HG02642 (cell line): ENCODE measurements at regions not wholly inside any gene's neighbourhood (a gene's known extent, or its start where the extent isn't known, plus 50 kb on each side); places are given as distances from the start of the nearest gene placed in this dataset.
"Not testable (repeated sequence)": the region's sequence is repeated elsewhere in the genome, so short reads cannot be mapped to it uniquely, and the experiment has no call there.

Experiments used
- ATAC-seq: cut with Tn5 transposase; IDR thresholded peaks from one replicate; pipeline ENCODE4 v1.9.1; 2021; ENCODE audit warnings: mild to moderate bottlenecking; ENCODE audit not compliant: unreplicated experiment, poor library complexity

- no peak for ATAC-seq
Measured at GRCh38 chr13:85148009-85148408, 651.2 kb downstream of the SLITRK6 start.

- ATAC-seq: no peak
Measured at GRCh38 chr13:85142351-85142927, 656.8 kb downstream of the SLITRK6 start.

- ATAC-seq: no peak
Measured at GRCh38 chr13:85141401-85141800, 657.8 kb downstream of the SLITRK6 start.

- no peak for ATAC-seq
Measured at GRCh38 chr13:85140192-85140591, 659.0 kb downstream of the SLITRK6 start.

GRCh38 chr13:85137516-85137915, 661.7 kb downstream of the SLITRK6 start:
- ATAC-seq: no peak

- ATAC-seq: no peak
Measured at GRCh38 chr13:85132986-85133385, 666.2 kb downstream of the SLITRK6 start.

- not testable (repeated sequence) for ATAC-seq
Measured at GRCh38 chr13:85123501-85123900, 675.7 kb downstream of the SLITRK6 start.

GRCh38 chr13:85108356-85108755, 690.9 kb downstream of the SLITRK6 start:
- no peak for ATAC-seq

- no peak for ATAC-seq
Measured at GRCh38 chr13:85099245-85099644, 700.0 kb downstream of the SLITRK6 start.

- no peak for ATAC-seq
Measured at GRCh38 chr13:85095418-85096272, 703.6 kb downstream of the SLITRK6 start.

GRCh38 chr13:85093808-85094207, 705.4 kb downstream of the SLITRK6 start:
- ATAC-seq: no peak

- no peak for ATAC-seq
Measured at GRCh38 chr13:85091631-85092234, 707.5 kb downstream of the SLITRK6 start.

GRCh38 chr13:85089186-85089585, 710.0 kb downstream of the SLITRK6 start:
- ATAC-seq: no peak

GRCh38 chr13:85080691-85081090, 718.5 kb downstream of the SLITRK6 start:
- no peak for ATAC-seq

- no peak for ATAC-seq
Measured at GRCh38 chr13:85076343-85076742, 722.9 kb downstream of the SLITRK6 start.

- ATAC-seq: no peak
Measured at GRCh38 chr13:85074543-85075313, 724.5 kb downstream of the SLITRK6 start.

GRCh38 chr13:85068231-85068630, 731.0 kb downstream of the SLITRK6 start:
- no peak for ATAC-seq

GRCh38 chr13:85040215-85040614, 759.0 kb downstream of the SLITRK6 start:
- ATAC-seq: no peak

- ATAC-seq: no peak
Measured at GRCh38 chr13:85031771-85032170, 767.4 kb downstream of the SLITRK6 start.

GRCh38 chr13:85028035-85028434, 771.2 kb downstream of the SLITRK6 start:
- ATAC-seq: no peak

GRCh38 chr13:85019121-85019520, 780.1 kb downstream of the SLITRK6 start:
- no peak for ATAC-seq
